ENCODE measurements at regions not wholly inside any gene's neighbourhood (a gene's known extent, or its start where the extent isn't known, plus 50 kb on each side); places are given as distances from the start of the nearest gene placed in this dataset.

GRCh38 chr3:102756706-102757105 is 321.9 kb downstream of the ZPLD1 start:
- Histone ChIP-seq H3K79me2 (ENCODE audit: insufficient read depth, low read length) (no peaks in the 10 kb centered on the region), H4K20me1 (ENCODE audit: insufficient read depth, low read length) (no peaks in the 10 kb centered on the region), H3K4me1 (ENCODE audit: insufficient read depth, low read length) (no peaks in the 10 kb centered on the region), H3K4me3 (ENCODE audit: insufficient read depth, low read length) (no peak overlapping the region), H2AFZ (ENCODE audit: low read length) (no peak overlapping the region), H3K27ac (ENCODE audit: low read depth, low read length) (no peak overlapping the region), H3K9me3 (ENCODE audit: low read depth, low read length) (peaks cover 4% of the 10 kb centered on the region), H3K36me3 (ENCODE audit: insufficient read depth, low read length) (no peaks in the 10 kb centered on the region), H3K27me3 (ENCODE audit: insufficient read depth, low read length) (no peaks in the 10 kb centered on the region), H3K4me2 (ENCODE audit: insufficient read depth, low read length) (no peak overlapping the region)
- DNase-seq (ENCODE audit: insufficient read length, low spot score, missing footprints) = no peak
- no peak for TF ChIP-seq CTCF (IDR thresholded peaks at IDR 0.05; ENCODE audit: extremely low read depth, low read depth, low read length)

- H3K4me2 ChIP-seq (ENCODE audit: insufficient read depth, low read length) = no peak overlapping the region
- H4K20me1 ChIP-seq (ENCODE audit: insufficient read depth, low read length) = no peaks in the 10 kb centered on the region
- no peak overlapping the region for H3K4me3 ChIP-seq (ENCODE audit: insufficient read depth, low read length)
- no peaks in the 10 kb centered on the region for H3K79me2 ChIP-seq (ENCODE audit: insufficient read depth, low read length)
- no peak for TF ChIP-seq CTCF (IDR thresholded peaks at IDR 0.05; ENCODE audit: extremely low read depth, low read depth, low read length)
- H3K27ac ChIP-seq (ENCODE audit: low read depth, low read length) = no peak overlapping the region
- H3K36me3 ChIP-seq (ENCODE audit: insufficient read depth, low read length) = no peaks in the 10 kb centered on the region
- no peak overlapping the region for H2AFZ ChIP-seq (ENCODE audit: low read length)
- H3K27me3 ChIP-seq (ENCODE audit: insufficient read depth, low read length) = no peaks in the 10 kb centered on the region
- no peak for DNase-seq (ENCODE audit: insufficient read length, low spot score, missing footprints)
- no peaks in the 10 kb centered on the region for H3K4me1 ChIP-seq (ENCODE audit: insufficient read depth, low read length)
- H3K9me3 ChIP-seq (ENCODE audit: low read depth, low read length) = peaks cover 4% of the 10 kb centered on the region
Observed at GRCh38 chr3:102757950-102758349, 323.1 kb downstream of the ZPLD1 start.

GRCh38 chr3:102761766-102762165 is 327.0 kb downstream of the ZPLD1 start:
- Histone ChIP-seq H3K27me3 (ENCODE audit: insufficient read depth, low read length) (no peaks in the 10 kb centered on the region), H3K27ac (ENCODE audit: low read depth, low read length) (no peak overlapping the region), H3K4me1 (ENCODE audit: insufficient read depth, low read length) (no peaks in the 10 kb centered on the region), H3K4me3 (ENCODE audit: insufficient read depth, low read length) (no peak overlapping the region), H3K36me3 (ENCODE audit: insufficient read depth, low read length) (no peaks in the 10 kb centered on the region), H2AFZ (ENCODE audit: low read length) (no peak overlapping the region), H3K9me3 (ENCODE audit: low read depth, low read length) (peaks cover 4% of the 10 kb centered on the region), H3K4me2 (ENCODE audit: insufficient read depth, low read length) (no peak overlapping the region), H4K20me1 (ENCODE audit: insufficient read depth, low read length) (no peaks in the 10 kb centered on the region), H3K79me2 (ENCODE audit: insufficient read depth, low read length) (no peaks in the 10 kb centered on the region)
- no peak for DNase-seq (ENCODE audit: insufficient read length, low spot score, missing footprints)
- no peak for TF ChIP-seq CTCF (IDR thresholded peaks at IDR 0.05; ENCODE audit: extremely low read depth, low read depth, low read length)

GRCh38 chr3:102790747-102791325 is 356.0 kb downstream of the ZPLD1 start:
- no peak for DNase-seq (ENCODE audit: insufficient read length, low spot score, missing footprints)
- Histone ChIP-seq H2AFZ (ENCODE audit: low read length) (no peak overlapping the region), H3K79me2 (ENCODE audit: insufficient read depth, low read length) (no peaks in the 10 kb centered on the region), H3K27me3 (ENCODE audit: insufficient read depth, low read length) (no peaks in the 10 kb centered on the region), H3K4me1 (ENCODE audit: insufficient read depth, low read length) (no peaks in the 10 kb centered on the region), H4K20me1 (ENCODE audit: insufficient read depth, low read length) (no peaks in the 10 kb centered on the region), H3K9me3 (ENCODE audit: low read depth, low read length) (no peaks in the 10 kb centered on the region), H3K36me3 (ENCODE audit: insufficient read depth, low read length) (no peaks in the 10 kb centered on the region), H3K27ac (ENCODE audit: low read depth, low read length) (no peak overlapping the region), H3K4me3 (ENCODE audit: insufficient read depth, low read length) (no peak overlapping the region), H3K4me2 (ENCODE audit: insufficient read depth, low read length) (no peak overlapping the region)
- TF ChIP-seq CTCF (IDR thresholded peaks at IDR 0.05; ENCODE audit: extremely low read depth, low read depth, low read length) = no peak

Data from osteoblast (primary cell).